Liver (tissue), 3 donors: ENCODE measurements at regions not wholly inside any gene's neighbourhood (a gene's known extent, or its start where the extent isn't known, plus 50 kb on each side); places are given as distances from the start of the nearest gene placed in this dataset.

Source experiments
- REST ChIP-seq: IDR thresholded peaks from 2 replicates; pipeline ENCODE4 v1.6.1; 2016; ENCODE audit warnings: antibody characterized with exemption, mild to moderate bottlenecking
- RXRA ChIP-seq, 2 donors: IDR thresholded peaks; 2 replicates each; pipeline ENCODE4 v1.6.1; 2017 to 2018; ENCODE audit warnings: antibody characterized with exemption in 2 of 2, mild to moderate bottlenecking in 1 of 2
- TF ChIP-seq, protein P1 (sequence below): IDR thresholded peaks from 2 replicates; pipeline ENCODE4 v1.6.1; 2016; ENCODE audit warnings: antibody characterized with exemption
- TF ChIP-seq, protein P2 (sequence below): fragments of 150-350 bp; IDR thresholded peaks from 2 replicates; pipeline ENCODE4 v1.5.1; 2017; ENCODE audit warnings: improper control_type of control experiment, low read depth, low read length; ENCODE audit not compliant: missing input control
- TF ChIP-seq, protein P3 (sequence below): IDR thresholded peaks from 2 replicates; pipeline ENCODE4 v1.6.1; 2016; ENCODE audit warnings: antibody characterized with exemption
- donor health status: healthy.
- donor health status: healthy.

- TF ChIP-seq, protein P1, sequence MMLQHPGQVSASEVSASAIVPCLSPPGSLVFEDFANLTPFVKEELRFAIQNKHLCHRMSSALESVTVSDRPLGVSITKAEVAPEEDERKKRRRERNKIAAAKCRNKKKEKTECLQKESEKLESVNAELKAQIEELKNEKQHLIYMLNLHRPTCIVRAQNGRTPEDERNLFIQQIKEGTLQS, result no peak
- TF ChIP-seq, protein P2, sequence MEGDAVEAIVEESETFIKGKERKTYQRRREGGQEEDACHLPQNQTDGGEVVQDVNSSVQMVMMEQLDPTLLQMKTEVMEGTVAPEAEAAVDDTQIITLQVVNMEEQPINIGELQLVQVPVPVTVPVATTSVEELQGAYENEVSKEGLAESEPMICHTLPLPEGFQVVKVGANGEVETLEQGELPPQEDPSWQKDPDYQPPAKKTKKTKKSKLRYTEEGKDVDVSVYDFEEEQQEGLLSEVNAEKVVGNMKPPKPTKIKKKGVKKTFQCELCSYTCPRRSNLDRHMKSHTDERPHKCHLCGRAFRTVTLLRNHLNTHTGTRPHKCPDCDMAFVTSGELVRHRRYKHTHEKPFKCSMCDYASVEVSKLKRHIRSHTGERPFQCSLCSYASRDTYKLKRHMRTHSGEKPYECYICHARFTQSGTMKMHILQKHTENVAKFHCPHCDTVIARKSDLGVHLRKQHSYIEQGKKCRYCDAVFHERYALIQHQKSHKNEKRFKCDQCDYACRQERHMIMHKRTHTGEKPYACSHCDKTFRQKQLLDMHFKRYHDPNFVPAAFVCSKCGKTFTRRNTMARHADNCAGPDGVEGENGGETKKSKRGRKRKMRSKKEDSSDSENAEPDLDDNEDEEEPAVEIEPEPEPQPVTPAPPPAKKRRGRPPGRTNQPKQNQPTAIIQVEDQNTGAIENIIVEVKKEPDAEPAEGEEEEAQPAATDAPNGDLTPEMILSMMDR, result no peak
- no peak for TF ChIP-seq RXRA (IDR thresholded peaks at IDR 0.05)
- TF ChIP-seq, protein P3, sequence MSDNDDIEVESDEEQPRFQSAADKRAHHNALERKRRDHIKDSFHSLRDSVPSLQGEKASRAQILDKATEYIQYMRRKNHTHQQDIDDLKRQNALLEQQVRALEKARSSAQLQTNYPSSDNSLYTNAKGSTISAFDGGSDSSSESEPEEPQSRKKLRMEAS, result no peak
- no peak for TF ChIP-seq REST
Observed at GRCh38 chr22:48182846-48183805, 1420.7 kb downstream of the TBC1D22A start.
